Epithelial cell of esophagus (primary cell): ENCODE measurements at regions not wholly inside any gene's neighbourhood (a gene's known extent, or its start where the extent isn't known, plus 50 kb on each side); places are given as distances from the start of the nearest gene placed in this dataset.
"Not testable (repeated sequence)": the region's sequence is repeated elsewhere in the genome, so short reads cannot be mapped to it uniquely, and the experiment has no call there.

Source experiments
- DNase-seq: peaks from one replicate; pipeline ENCODE4 v3.0.0; 2010; ENCODE audit warnings: low read depth
- H3K4me3 ChIP-seq: 2 replicates; pipeline ENCODE4 v1.5.1; 2011; ENCODE audit warnings: mild to moderate bottlenecking, low read length, control low read depth
- CTCF ChIP-seq: IDR thresholded peaks from 2 replicates; pipeline ENCODE4 v1.5.1; 2011; ENCODE audit warnings: low read depth, mild to moderate bottlenecking, low read length, control low read depth, inconsistent platforms; ENCODE audit not compliant: insufficient read depth; ENCODE audit errors: missing control alignments

- DNase-seq: no peak
- no peak for TF ChIP-seq CTCF
- no peak overlapping the region for H3K4me3 ChIP-seq
These were observed 136.2 kb upstream of the FZD8 start for GRCh38 chr10:35778306-35778705.

GRCh38 chr10:35776557-35776956, 134.5 kb upstream of the FZD8 start:
- H3K4me3 ChIP-seq: not testable (repeated sequence)

GRCh38 chr10:35774109-35774508, 132.0 kb upstream of the FZD8 start:
- no peak for DNase-seq
- no peak overlapping the region for H3K4me3 ChIP-seq
- no peak for TF ChIP-seq CTCF

More at GRCh38 chr10:35776557-35776956, 134.5 kb upstream of the FZD8 start:
- DNase-seq: not testable (repeated sequence)

GRCh38 chr10:35770817-35771355, 128.8 kb upstream of the FZD8 start:
- DNase-seq: no peak
- no peak overlapping the region for H3K4me3 ChIP-seq
- TF ChIP-seq CTCF: no peak

GRCh38 chr10:35769795-35770194, 127.7 kb upstream of the FZD8 start:
- H3K4me3 ChIP-seq: no peak overlapping the region
- no peak for TF ChIP-seq CTCF
- no peak for DNase-seq

GRCh38 chr10:35768731-35769130, 126.6 kb upstream of the FZD8 start:
- TF ChIP-seq CTCF: no peak
- no peak for DNase-seq
- H3K4me3 ChIP-seq: no peak overlapping the region

GRCh38 chr10:35768011-35768410, 125.9 kb upstream of the FZD8 start:
- H3K4me3 ChIP-seq: no peak overlapping the region
- no peak for DNase-seq
- no peak for TF ChIP-seq CTCF
